SU-DHL-6 (cell line): ENCODE measurements at regions not wholly inside any gene's neighbourhood (a gene's known extent, or its start where the extent isn't known, plus 50 kb on each side); places are given as distances from the start of the nearest gene placed in this dataset.

Experiments used
- H2AFZ ChIP-seq: fragments of 200-600 bp; sonication (generic); 2 replicates; pipeline ENCODE4 v1.6.1; 2014; ENCODE audit warnings: low read depth, mild to moderate bottlenecking, moderate library complexity, mixed read lengths, antibody characterized with exemption, low read length; ENCODE audit not compliant: severe bottlenecking
- H3F3A ChIP-seq: fragments of 200-600 bp; shearing (Covaris generic); 2 replicates; pipeline ENCODE4 v1.6.0; 2016; ENCODE audit warnings: antibody characterized with exemption, mild to moderate bottlenecking; ENCODE audit not compliant: insufficient read depth
- H3K27ac ChIP-seq: fragments of 200-600 bp; sonication (generic); 2 replicates; pipeline ENCODE4 v1.5.1; 2016; ENCODE audit warnings: low read depth, mild to moderate bottlenecking, low read length, moderate library complexity, mixed read lengths
- H3K27me3 ChIP-seq: fragments of 200-600 bp; sonication (generic), shearing (Covaris generic); 2 replicates; pipeline ENCODE4 v1.6.0; 2014; ENCODE audit warnings: mild to moderate bottlenecking, low read length
- H3K36me3 ChIP-seq: fragments of 200-600 bp; sonication (generic); 2 replicates; pipeline ENCODE4 v1.6.1; 2014; ENCODE audit warnings: mild to moderate bottlenecking, low read length, mixed read lengths
- H3K4me2 ChIP-seq: fragments of 300-600, 200-600 bp; shearing (Covaris generic), sonication (generic); 2 replicates; pipeline ENCODE4 v1.6.0; 2014; ENCODE audit warnings: low read length, low read depth, mild to moderate bottlenecking; ENCODE audit not compliant: poor library complexity, severe bottlenecking
- H3K4me3 ChIP-seq: fragments of 200-600 bp; sonication (generic); 2 replicates; pipeline ENCODE4 v1.5.1; 2014; ENCODE audit warnings: antibody characterized with exemption, low read length, mild to moderate bottlenecking, mixed read lengths; ENCODE audit not compliant: insufficient read depth, poor library complexity, severe bottlenecking
- H3K79me2 ChIP-seq: fragments of 200-600 bp; sonication (generic); 2 replicates; pipeline ENCODE4 v1.6.1; 2014; ENCODE audit warnings: mild to moderate bottlenecking, low read length, moderate library complexity; ENCODE audit not compliant: insufficient read depth
- H3K9ac ChIP-seq: fragments of 200-600 bp; sonication (generic); 2 replicates; pipeline ENCODE4 v1.7.0; 2014; ENCODE audit warnings: mild to moderate bottlenecking, low read length
- H3K9me2 ChIP-seq: fragments of 200-600 bp; sonication (generic); replicated peaks from 2 replicates; pipeline ENCODE4 v1.6.1; 2014; ENCODE audit warnings: low read length; ENCODE audit not compliant: insufficient read depth
- H3K9me3 ChIP-seq: fragments of 200-600 bp; sonication (generic); 2 replicates; pipeline ENCODE4 v1.6.1; 2014; ENCODE audit warnings: low read length, mixed read lengths; ENCODE audit not compliant: insufficient read depth
- H4K20me1 ChIP-seq: fragments of 200-600 bp; sonication (generic); 2 replicates; pipeline ENCODE4 v1.6.1; 2014; ENCODE audit warnings: low read depth, mild to moderate bottlenecking, antibody characterized with exemption, low read length, moderate library complexity, mixed read lengths
- EZH2phosphoT487 ChIP-seq: fragments of 200-600 bp; sonication (generic), shearing (Covaris generic); conservative IDR thresholded peaks from 2 replicates; pipeline ENCODE4 v1.6.1; 2018; ENCODE audit warnings: mild to moderate bottlenecking, antibody characterized with exemption, low read length, moderate library complexity, mixed read lengths
- TF ChIP-seq, protein P1 (sequence below): fragments of 200-600 bp; sonication (generic); IDR thresholded peaks from one replicate; pipeline ENCODE4 v1.5.1; 2017; ENCODE audit warnings: antibody characterized with exemption, mild to moderate bottlenecking, low read length, moderate library complexity; ENCODE audit not compliant: insufficient read depth, poor library complexity, severe bottlenecking

DNA sequence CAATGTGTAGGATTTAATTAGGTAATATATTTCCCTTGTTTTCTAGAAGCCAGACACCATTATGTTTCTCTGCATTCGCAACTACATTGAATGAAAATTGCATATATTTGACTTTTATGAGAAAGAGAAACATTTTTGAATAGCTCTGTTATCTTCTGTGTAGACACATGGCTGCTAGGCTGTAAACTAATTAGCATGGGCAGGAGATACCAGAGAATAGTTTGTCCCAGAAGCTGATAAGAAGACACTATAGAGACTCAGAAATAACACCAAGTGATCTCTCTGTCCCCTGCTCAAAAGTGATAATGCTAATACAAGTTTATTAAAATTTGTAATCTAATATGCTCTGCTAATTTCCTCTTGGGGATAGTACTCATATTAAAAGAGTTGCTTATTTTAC lies 198.0 kb upstream of the TUSC1 start:
- Histone ChIP-seq H3F3A (no peaks in the 10 kb centered on the region), H2AFZ (no peak overlapping the region), H3K27me3 (no peaks in the 10 kb centered on the region), H3K79me2 (no peaks in the 10 kb centered on the region), H4K20me1 (no peaks in the 10 kb centered on the region), H3K9me3 (no peaks in the 10 kb centered on the region), H3K4me2 (no peak overlapping the region), H3K27ac (no peak overlapping the region), H3K9me2 (no peaks in the 10 kb centered on the region), H3K4me3 (no peak overlapping the region), H3K36me3 (no peaks in the 10 kb centered on the region), H3K9ac (no peak overlapping the region)
- TF ChIP-seq, protein P1, sequence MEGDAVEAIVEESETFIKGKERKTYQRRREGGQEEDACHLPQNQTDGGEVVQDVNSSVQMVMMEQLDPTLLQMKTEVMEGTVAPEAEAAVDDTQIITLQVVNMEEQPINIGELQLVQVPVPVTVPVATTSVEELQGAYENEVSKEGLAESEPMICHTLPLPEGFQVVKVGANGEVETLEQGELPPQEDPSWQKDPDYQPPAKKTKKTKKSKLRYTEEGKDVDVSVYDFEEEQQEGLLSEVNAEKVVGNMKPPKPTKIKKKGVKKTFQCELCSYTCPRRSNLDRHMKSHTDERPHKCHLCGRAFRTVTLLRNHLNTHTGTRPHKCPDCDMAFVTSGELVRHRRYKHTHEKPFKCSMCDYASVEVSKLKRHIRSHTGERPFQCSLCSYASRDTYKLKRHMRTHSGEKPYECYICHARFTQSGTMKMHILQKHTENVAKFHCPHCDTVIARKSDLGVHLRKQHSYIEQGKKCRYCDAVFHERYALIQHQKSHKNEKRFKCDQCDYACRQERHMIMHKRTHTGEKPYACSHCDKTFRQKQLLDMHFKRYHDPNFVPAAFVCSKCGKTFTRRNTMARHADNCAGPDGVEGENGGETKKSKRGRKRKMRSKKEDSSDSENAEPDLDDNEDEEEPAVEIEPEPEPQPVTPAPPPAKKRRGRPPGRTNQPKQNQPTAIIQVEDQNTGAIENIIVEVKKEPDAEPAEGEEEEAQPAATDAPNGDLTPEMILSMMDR: no peak
- TF ChIP-seq EZH2phosphoT487: no peak

DNA sequence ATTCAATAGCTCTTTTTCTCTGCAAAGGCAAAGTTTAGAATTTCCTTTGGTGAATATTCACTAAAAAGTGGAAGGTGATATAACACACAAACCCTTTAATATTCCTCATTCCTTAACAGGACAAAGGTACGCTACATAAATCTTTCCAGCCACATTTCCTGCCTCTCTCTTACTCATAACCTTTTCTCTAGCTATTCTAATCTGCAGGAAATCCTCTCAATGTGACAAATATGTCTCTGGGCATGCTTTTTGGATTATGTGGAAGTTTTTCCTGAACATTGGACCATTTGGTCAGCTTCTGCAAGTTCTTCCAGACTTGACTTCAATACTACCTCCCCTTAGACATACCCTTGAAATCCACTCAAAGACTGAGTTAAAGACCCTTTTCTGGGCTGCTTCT lies 186.3 kb upstream of the TUSC1 start:
- Histone ChIP-seq H3K9ac (no peak overlapping the region), H3F3A (no peaks in the 10 kb centered on the region), H3K79me2 (no peaks in the 10 kb centered on the region), H3K4me3 (no peak overlapping the region), H4K20me1 (no peaks in the 10 kb centered on the region), H3K4me2 (no peak overlapping the region), H3K36me3 (no peaks in the 10 kb centered on the region), H3K27me3 (no peaks in the 10 kb centered on the region), H3K27ac (no peak overlapping the region), H3K9me2 (no peaks in the 10 kb centered on the region), H3K9me3 (no peaks in the 10 kb centered on the region), H2AFZ (no peak overlapping the region)
- TF ChIP-seq EZH2phosphoT487: no peak
- TF ChIP-seq, protein P1: no peak

DNA sequence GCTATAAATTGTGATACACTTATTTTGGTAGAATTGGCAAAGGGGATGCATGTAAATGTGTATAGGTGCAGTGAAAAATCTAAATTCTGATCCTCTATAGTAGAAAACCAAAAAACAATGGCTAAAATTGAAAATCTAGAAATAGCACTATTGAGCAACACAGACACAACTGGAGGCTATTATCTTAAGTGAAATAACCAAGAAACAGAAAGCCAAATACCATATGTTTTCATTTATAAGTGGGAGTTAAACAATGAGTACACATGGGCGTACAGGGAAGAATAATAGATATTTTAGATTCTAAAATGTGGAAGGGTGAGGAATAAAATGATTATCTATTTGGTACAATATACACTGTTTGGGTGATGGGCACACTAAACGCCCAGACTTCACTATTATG lies 183.2 kb upstream of the TUSC1 start:
- H3K4me3 ChIP-seq: no peak overlapping the region
- H3K9ac ChIP-seq: no peak overlapping the region
- H3K4me2 ChIP-seq: no peak overlapping the region
- no peaks in the 10 kb centered on the region for H3K36me3 ChIP-seq
- no peaks in the 10 kb centered on the region for H3K9me2 ChIP-seq
- no peak overlapping the region for H3K27ac ChIP-seq
- no peaks in the 10 kb centered on the region for H3K9me3 ChIP-seq
- no peaks in the 10 kb centered on the region for H4K20me1 ChIP-seq
- no peaks in the 10 kb centered on the region for H3K79me2 ChIP-seq
- TF ChIP-seq EZH2phosphoT487: no peak
- TF ChIP-seq, protein P1: no peak
- H3K27me3 ChIP-seq: no peaks in the 10 kb centered on the region
- H2AFZ ChIP-seq: no peak overlapping the region
- H3F3A ChIP-seq: no peaks in the 10 kb centered on the region
